ENCODE measurements at regions not wholly inside any gene's neighbourhood (a gene's known extent, or its start where the extent isn't known, plus 50 kb on each side); places are given as distances from the start of the nearest gene placed in this dataset.

DNA sequence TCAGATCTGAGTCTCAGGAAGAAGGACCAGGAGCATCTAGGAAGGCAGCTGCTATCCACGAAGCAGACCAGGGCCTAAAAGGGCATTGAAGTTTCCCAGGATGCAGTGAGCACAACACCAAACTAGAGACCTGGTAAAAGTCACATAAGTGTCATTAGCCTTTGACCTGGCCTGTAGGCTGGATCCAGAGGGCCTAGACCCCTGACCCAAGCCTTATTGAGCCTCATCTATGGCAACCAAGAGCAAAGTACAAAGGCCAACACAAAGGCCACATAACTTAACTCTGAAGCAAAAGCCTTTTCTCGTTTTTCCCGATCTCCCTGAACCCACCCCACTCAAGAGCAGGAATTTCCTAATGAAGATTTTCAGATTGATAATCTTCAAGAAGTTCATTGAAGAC lies 127.3 kb upstream of the SRD5A2 start:
- TF ChIP-seq SPI1 (IDR thresholded peaks at IDR 0.05; ENCODE audit: borderline replicate concordance, low read depth) (no peak), POLR2AphosphoS5 (IDR thresholded peaks at IDR 0.05; ENCODE audit: low read depth) (no peak), GABPA (IDR thresholded peaks at IDR 0.05; ENCODE audit: low read depth) (no peak)
- TF ChIP-seq, protein P1, sequence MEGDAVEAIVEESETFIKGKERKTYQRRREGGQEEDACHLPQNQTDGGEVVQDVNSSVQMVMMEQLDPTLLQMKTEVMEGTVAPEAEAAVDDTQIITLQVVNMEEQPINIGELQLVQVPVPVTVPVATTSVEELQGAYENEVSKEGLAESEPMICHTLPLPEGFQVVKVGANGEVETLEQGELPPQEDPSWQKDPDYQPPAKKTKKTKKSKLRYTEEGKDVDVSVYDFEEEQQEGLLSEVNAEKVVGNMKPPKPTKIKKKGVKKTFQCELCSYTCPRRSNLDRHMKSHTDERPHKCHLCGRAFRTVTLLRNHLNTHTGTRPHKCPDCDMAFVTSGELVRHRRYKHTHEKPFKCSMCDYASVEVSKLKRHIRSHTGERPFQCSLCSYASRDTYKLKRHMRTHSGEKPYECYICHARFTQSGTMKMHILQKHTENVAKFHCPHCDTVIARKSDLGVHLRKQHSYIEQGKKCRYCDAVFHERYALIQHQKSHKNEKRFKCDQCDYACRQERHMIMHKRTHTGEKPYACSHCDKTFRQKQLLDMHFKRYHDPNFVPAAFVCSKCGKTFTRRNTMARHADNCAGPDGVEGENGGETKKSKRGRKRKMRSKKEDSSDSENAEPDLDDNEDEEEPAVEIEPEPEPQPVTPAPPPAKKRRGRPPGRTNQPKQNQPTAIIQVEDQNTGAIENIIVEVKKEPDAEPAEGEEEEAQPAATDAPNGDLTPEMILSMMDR (IDR thresholded peaks at IDR 0.05; ENCODE audit: insufficient read depth, low read length), result no peak
- TF ChIP-seq, protein P2, sequence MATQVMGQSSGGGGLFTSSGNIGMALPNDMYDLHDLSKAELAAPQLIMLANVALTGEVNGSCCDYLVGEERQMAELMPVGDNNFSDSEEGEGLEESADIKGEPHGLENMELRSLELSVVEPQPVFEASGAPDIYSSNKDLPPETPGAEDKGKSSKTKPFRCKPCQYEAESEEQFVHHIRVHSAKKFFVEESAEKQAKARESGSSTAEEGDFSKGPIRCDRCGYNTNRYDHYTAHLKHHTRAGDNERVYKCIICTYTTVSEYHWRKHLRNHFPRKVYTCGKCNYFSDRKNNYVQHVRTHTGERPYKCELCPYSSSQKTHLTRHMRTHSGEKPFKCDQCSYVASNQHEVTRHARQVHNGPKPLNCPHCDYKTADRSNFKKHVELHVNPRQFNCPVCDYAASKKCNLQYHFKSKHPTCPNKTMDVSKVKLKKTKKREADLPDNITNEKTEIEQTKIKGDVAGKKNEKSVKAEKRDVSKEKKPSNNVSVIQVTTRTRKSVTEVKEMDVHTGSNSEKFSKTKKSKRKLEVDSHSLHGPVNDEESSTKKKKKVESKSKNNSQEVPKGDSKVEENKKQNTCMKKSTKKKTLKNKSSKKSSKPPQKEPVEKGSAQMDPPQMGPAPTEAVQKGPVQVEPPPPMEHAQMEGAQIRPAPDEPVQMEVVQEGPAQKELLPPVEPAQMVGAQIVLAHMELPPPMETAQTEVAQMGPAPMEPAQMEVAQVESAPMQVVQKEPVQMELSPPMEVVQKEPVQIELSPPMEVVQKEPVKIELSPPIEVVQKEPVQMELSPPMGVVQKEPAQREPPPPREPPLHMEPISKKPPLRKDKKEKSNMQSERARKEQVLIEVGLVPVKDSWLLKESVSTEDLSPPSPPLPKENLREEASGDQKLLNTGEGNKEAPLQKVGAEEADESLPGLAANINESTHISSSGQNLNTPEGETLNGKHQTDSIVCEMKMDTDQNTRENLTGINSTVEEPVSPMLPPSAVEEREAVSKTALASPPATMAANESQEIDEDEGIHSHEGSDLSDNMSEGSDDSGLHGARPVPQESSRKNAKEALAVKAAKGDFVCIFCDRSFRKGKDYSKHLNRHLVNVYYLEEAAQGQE (IDR thresholded peaks at IDR 0.05; ENCODE audit: insufficient replicate concordance, low read depth), result no peak
- Histone ChIP-seq H3K4me3 (replicated peaks; ENCODE audit: insufficient read depth, low read length) (no peak overlapping the region), H3K27ac (replicated peaks) (no peak overlapping the region), H3K27me3 (ENCODE audit: insufficient read depth, poor library complexity, severe bottlenecking) (no peaks in the 10 kb centered on the region)
- DNase-seq (ENCODE audit: low read depth in 1 of 2, low spot score in 1 of 2), result no peak

GRCh38 chr2:31704561-31705212 lies 123.9 kb upstream of the SRD5A2 start:
- DNase-seq (ENCODE audit: low read depth in 1 of 2, low spot score in 1 of 2), result no peak
- TF ChIP-seq SPI1 (IDR thresholded peaks at IDR 0.05; ENCODE audit: borderline replicate concordance, low read depth) (no peak), GABPA (IDR thresholded peaks at IDR 0.05; ENCODE audit: low read depth) (no peak), POLR2AphosphoS5 (IDR thresholded peaks at IDR 0.05; ENCODE audit: low read depth) (no peak)
- TF ChIP-seq, protein P2 (IDR thresholded peaks at IDR 0.05; ENCODE audit: insufficient replicate concordance, low read depth), result no peak
- TF ChIP-seq, protein P1 (IDR thresholded peaks at IDR 0.05; ENCODE audit: insufficient read depth, low read length), result no peak
- Histone ChIP-seq H3K27me3 (ENCODE audit: insufficient read depth, poor library complexity, severe bottlenecking) (no peaks in the 10 kb centered on the region), H3K27ac (replicated peaks) (no peak overlapping the region), H3K4me3 (replicated peaks; ENCODE audit: insufficient read depth, low read length) (no peak overlapping the region)

DNA sequence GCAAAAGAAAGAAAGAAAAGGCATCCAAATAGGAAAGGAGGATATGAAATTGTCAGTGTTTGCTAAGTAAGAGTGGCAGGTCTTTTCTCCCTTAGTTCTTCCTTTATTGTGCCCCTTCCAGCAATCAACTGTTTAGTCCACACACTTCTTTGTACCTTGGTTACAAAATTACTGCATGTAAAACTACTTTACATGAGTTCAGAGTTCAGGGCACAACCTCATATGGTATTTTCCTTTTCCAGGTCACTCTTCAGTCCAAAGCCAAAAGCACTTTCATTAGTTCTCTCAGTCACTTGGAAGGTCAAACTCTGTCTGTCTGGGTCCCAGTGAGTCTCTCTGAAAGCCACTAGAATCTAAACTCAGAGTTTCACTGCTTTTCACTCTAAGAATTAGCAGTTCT lies 122.5 kb upstream of the SRD5A2 start:
- H3K27ac ChIP-seq (replicated peaks), result no peak overlapping the region
- TF ChIP-seq, protein P1 (IDR thresholded peaks at IDR 0.05; ENCODE audit: insufficient read depth, low read length), result no peak
- no peak for TF ChIP-seq GABPA (IDR thresholded peaks at IDR 0.05; ENCODE audit: low read depth)
- no peak for TF ChIP-seq SPI1 (IDR thresholded peaks at IDR 0.05; ENCODE audit: borderline replicate concordance, low read depth)
- TF ChIP-seq, protein P2 (IDR thresholded peaks at IDR 0.05; ENCODE audit: insufficient replicate concordance, low read depth), result no peak
- no peak for DNase-seq (ENCODE audit: low read depth in 1 of 2, low spot score in 1 of 2)
- no peak overlapping the region for H3K4me3 ChIP-seq (replicated peaks; ENCODE audit: insufficient read depth, low read length)
- no peaks in the 10 kb centered on the region for H3K27me3 ChIP-seq (ENCODE audit: insufficient read depth, poor library complexity, severe bottlenecking)

Data from HL-60 (cell line).